LNCaP clone FGC (cell line): ENCODE measurements at regions not wholly inside any gene's neighbourhood (a gene's known extent, or its start where the extent isn't known, plus 50 kb on each side); places are given as distances from the start of the nearest gene placed in this dataset.

ENCODE experiments used
- DNase-seq: peaks from one replicate; pipeline ENCODE4 v3.0.0-alpha.2; 2011; ENCODE audit warnings: low read depth
- H3K4me3 ChIP-seq: 2 replicates; pipeline ENCODE4 v1.5.1; 2011; ENCODE audit warnings: mild to moderate bottlenecking, low read depth, low read length, control low read depth
- CTCF ChIP-seq: IDR thresholded peaks from 2 replicates; pipeline ENCODE4 v1.5.1; 2012; ENCODE audit warnings: mild to moderate bottlenecking; ENCODE audit not compliant: control insufficient read depth, insufficient read depth; ENCODE audit errors: extremely low read depth

- H3K4me3 ChIP-seq = no peak overlapping the region
- no peak for DNase-seq
- TF ChIP-seq CTCF = no peak
Observed at GRCh38 chr3:116767726-116768125, 58.1 kb downstream of the TUSC7 start.

- H3K4me3 ChIP-seq = no peak overlapping the region
- peak; percentile 50 for DNase-seq
- TF ChIP-seq CTCF = peak; percentile 100
Observed at GRCh38 chr3:116770815-116771450, 61.4 kb downstream of the TUSC7 start.

GRCh38 chr3:116776880-116777785 lies 67.6 kb downstream of the TUSC7 start:
- no peak overlapping the region for H3K4me3 ChIP-seq
- no peak for TF ChIP-seq CTCF
- no peak for DNase-seq

- no peak for TF ChIP-seq CTCF
- DNase-seq = no peak
- H3K4me3 ChIP-seq = no peak overlapping the region
Observed at GRCh38 chr3:116785226-116785625, 75.6 kb downstream of the TUSC7 start.

- DNase-seq = no peak
- no peak for TF ChIP-seq CTCF
- H3K4me3 ChIP-seq = no peak overlapping the region
Observed at GRCh38 chr3:116802651-116803050, 93.1 kb downstream of the TUSC7 start.

GRCh38 chr3:116806351-116806750 lies 96.8 kb downstream of the TUSC7 start:
- H3K4me3 ChIP-seq = no peak overlapping the region

More at GRCh38 chr3:116806351-116806750, 96.8 kb downstream of the TUSC7 start:
- TF ChIP-seq CTCF = no peak
- no peak for DNase-seq
